ENCODE measurements at regions not wholly inside any gene's neighbourhood (a gene's known extent, or its start where the extent isn't known, plus 50 kb on each side); places are given as distances from the start of the nearest gene placed in this dataset.
"Not testable (repeated sequence)": the region's sequence is repeated elsewhere in the genome, so short reads cannot be mapped to it uniquely, and the experiment has no call there.

DNA sequence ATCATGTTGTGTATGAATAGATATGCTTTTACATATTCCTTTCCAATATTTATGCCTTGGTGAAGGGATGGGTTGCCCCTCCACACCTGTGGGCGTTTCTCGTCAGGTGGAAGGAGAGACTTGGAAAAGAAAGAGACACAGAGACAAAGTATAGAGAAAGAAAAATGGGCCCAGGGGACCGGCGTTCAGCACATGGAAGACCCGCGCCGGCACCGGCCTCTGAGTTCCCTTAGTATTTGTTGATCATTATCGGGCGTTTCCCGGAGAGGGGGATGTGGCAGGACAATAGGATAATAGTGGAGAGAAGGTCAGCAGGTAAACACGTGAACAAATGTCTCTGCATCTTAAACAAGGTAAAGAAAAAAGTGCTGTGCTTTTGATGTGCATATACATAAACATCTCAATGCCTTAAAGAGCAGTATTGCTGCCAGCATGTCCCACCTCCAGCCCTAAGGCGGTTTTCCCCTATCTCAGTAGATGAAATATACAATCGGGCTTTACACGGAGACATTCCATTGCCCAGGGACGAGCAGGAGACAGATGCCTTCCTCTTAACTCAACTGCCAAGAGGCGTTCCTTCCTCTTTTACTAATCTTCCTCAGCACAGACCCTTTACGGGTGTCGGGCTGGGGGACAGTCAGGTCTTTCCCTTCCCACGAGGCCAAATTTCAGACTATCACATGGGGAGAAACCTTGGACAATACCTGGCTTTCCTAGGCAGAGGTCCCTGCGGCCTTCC is 188.5 kb upstream of the F9 start:
- H4K20me1 ChIP-seq (ENCODE audit: insufficient read depth); RAD21 ChIA-PET (ENCODE audit: low non-redundant PET in 1 of 2, low total read pairs in 2 of 2, uncharacterized antibody in 2 of 2, unreplicated experiment in 2 of 2); DNase-seq (ENCODE audit: low read depth, low spot score): not testable (repeated sequence)

DNA sequence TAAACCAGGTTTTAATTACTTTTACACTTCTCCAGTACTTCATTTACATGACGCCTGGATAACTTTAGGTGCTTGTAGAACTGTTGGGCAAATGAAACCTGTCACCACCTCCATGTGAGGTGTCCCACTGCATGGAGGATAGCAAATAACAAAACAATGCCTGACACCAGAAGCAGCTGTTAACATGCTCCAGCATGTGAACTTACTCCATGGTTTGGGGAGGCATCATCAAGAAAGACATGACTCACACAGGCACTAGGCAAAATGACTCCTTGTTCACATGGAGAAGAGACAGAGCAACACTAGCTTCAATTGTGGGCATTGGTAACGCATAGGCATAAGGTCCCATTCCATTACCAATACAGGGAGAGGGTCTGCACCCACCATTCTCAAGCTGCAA is 198.1 kb upstream of the F9 start:
- ATAC-seq (no peak), DNase-seq (ENCODE audit: low read depth, low spot score) (no peak)
- Histone ChIP-seq H3K27me3 (ENCODE audit: insufficient read depth, low read length) (no peaks in the 10 kb centered on the region), H3K9me3 (ENCODE audit: control insufficient read depth in 1 of 2, insufficient read depth in 1 of 2, low read depth in 1 of 2, low read length in 2 of 2) (no peaks in the 10 kb centered on the region), H2AFZ (ENCODE audit: low read depth, low read length, poor library complexity, severe bottlenecking) (no peak overlapping the region), H3K4me1 (ENCODE audit: control insufficient read depth in 1 of 2, insufficient read depth in 2 of 2, low read length in 2 of 2) (no peaks in the 10 kb centered on the region), H3K4me3 (replicated peaks in 1 of 2; ENCODE audit: low read depth in 1 of 2, low read length in 2 of 2) (no peak overlapping the region), H3K9me2 (ENCODE audit: insufficient read depth) (no peaks in the 10 kb centered on the region), H3K27ac (ENCODE audit: low read depth, low read length) (no peak overlapping the region), H3K9ac (ENCODE audit: low read length) (no peak overlapping the region), H3K4me2 (ENCODE audit: low read length) (no peak overlapping the region), H4K20me1 (ENCODE audit: insufficient read depth) (no peaks in the 10 kb centered on the region), H3K36me3 (ENCODE audit: control insufficient read depth in 1 of 2, insufficient read depth in 2 of 2, low read length in 2 of 2) (no peaks in the 10 kb centered on the region), H3K79me2 (ENCODE audit: insufficient read depth, low read length) (no peaks in the 10 kb centered on the region)
- BruUV-seq (replicated peaks) = no TSS peak
- POLR2A ChIA-PET = no interaction called here
- CTCF ChIA-PET = no interaction called here
- TF ChIP-seq CEBPB (IDR thresholded peaks at IDR 0.05; ENCODE audit: low read depth) (no peak), POLR2AphosphoS5 (IDR thresholded peaks at IDR 0.05; ENCODE audit: low read depth, low read length) (no peak), RAD21 (IDR thresholded peaks at IDR 0.05; ENCODE audit: low read depth) (no peak)
- RAD21 ChIA-PET (ENCODE audit: low non-redundant PET in 1 of 2, low total read pairs in 2 of 2, uncharacterized antibody in 2 of 2, unreplicated experiment in 2 of 2) = no interaction called here
- intact Hi-C loops (cut with micrococcal nuclease) = no loop called here

More for the DNA sequence above, 188.5 kb upstream of the F9 start:
- CTCF ChIA-PET; BruUV-seq (replicated peaks); H3K27ac ChIP-seq (ENCODE audit: low read depth, low read length); H2AFZ ChIP-seq (ENCODE audit: low read depth, low read length, poor library complexity, severe bottlenecking); ATAC-seq; H3K9me3 ChIP-seq (ENCODE audit: control insufficient read depth in 1 of 2, insufficient read depth in 1 of 2, low read depth in 1 of 2, low read length in 2 of 2); H3K9ac ChIP-seq (ENCODE audit: low read length); H3K36me3 ChIP-seq (ENCODE audit: control insufficient read depth in 1 of 2, insufficient read depth in 2 of 2, low read length in 2 of 2); H3K4me3 ChIP-seq (replicated peaks in 1 of 2; ENCODE audit: low read depth in 1 of 2, low read length in 2 of 2); H3K4me1 ChIP-seq (ENCODE audit: control insufficient read depth in 1 of 2, insufficient read depth in 2 of 2, low read length in 2 of 2); H3K9me2 ChIP-seq (ENCODE audit: insufficient read depth); POLR2A ChIA-PET; H3K27me3 ChIP-seq (ENCODE audit: insufficient read depth, low read length); H3K4me2 ChIP-seq (ENCODE audit: low read length); intact Hi-C loops (cut with micrococcal nuclease); H3K79me2 ChIP-seq (ENCODE audit: insufficient read depth, low read length): not testable (repeated sequence)

Data from HCT116 (cell line).